KMS-11 (cell line): ENCODE measurements at regions not wholly inside any gene's neighbourhood (a gene's known extent, or its start where the extent isn't known, plus 50 kb on each side); places are given as distances from the start of the nearest gene placed in this dataset.

Experiments used
- H2AFZ ChIP-seq: fragments of 200-600 bp; sonication (generic); 2 replicates; pipeline ENCODE4 v1.6.1; 2016; ENCODE audit warnings: antibody characterized with exemption, mixed run types, low read depth
- H3K27ac ChIP-seq: fragments of 200-600 bp; sonication (generic); 2 replicates; pipeline ENCODE4 v1.6.1; 2016; ENCODE audit warnings: mild to moderate bottlenecking, mixed run types
- H3K27me3 ChIP-seq: fragments of 200-600 bp; sonication (generic); 2 replicates; pipeline ENCODE4 v1.6.1; 2017; ENCODE audit warnings: mild to moderate bottlenecking, low read depth, mixed run types, moderate library complexity; ENCODE audit not compliant: insufficient read depth
- H3K36me3 ChIP-seq: fragments of 200-600 bp; sonication (generic); 2 replicates; pipeline ENCODE4 v1.6.1; 2017; ENCODE audit warnings: mild to moderate bottlenecking, mixed run types; ENCODE audit not compliant: insufficient read depth
- H3K4me1 ChIP-seq: fragments of 200-600 bp; sonication (generic); 2 replicates; pipeline ENCODE4 v1.6.1; 2016; ENCODE audit warnings: mild to moderate bottlenecking, low read depth, mixed run types; ENCODE audit not compliant: poor library complexity, severe bottlenecking
- H3K4me2 ChIP-seq: fragments of 200-600 bp; sonication (generic); 2 replicates; pipeline ENCODE4 v1.7.0; 2016; ENCODE audit warnings: mild to moderate bottlenecking, mixed run types
- H3K4me3 ChIP-seq: fragments of 200-600 bp; sonication (generic); IDR thresholded peaks from 2 replicates; pipeline ENCODE4 v1.6.1; 2017; ENCODE audit warnings: low read depth, low read length, mixed read lengths; ENCODE audit not compliant: insufficient read depth
- H3K79me2 ChIP-seq: fragments of 200-600 bp; sonication (generic); 2 replicates; pipeline ENCODE4 v1.6.1; 2016; ENCODE audit warnings: low read depth, mixed run types; ENCODE audit not compliant: insufficient read depth
- H3K9ac ChIP-seq: fragments of 200-600 bp; sonication (generic); 2 replicates; pipeline ENCODE4 v1.6.1; 2016; ENCODE audit warnings: mild to moderate bottlenecking, mixed run types
- H4K20me1 ChIP-seq: fragments of 200-600 bp; sonication (generic); 2 replicates; pipeline ENCODE4 v1.6.1; 2016; ENCODE audit warnings: mild to moderate bottlenecking, mixed run types; ENCODE audit not compliant: insufficient read depth
- TF ChIP-seq, protein P1 (sequence below): fragments of 200-600 bp; sonication (generic); conservative IDR thresholded peaks from 2 replicates; pipeline ENCODE4 v1.6.1; 2017; ENCODE audit warnings: low read depth, mild to moderate bottlenecking, antibody characterized with exemption, low read length, moderate library complexity, mixed read lengths

DNA sequence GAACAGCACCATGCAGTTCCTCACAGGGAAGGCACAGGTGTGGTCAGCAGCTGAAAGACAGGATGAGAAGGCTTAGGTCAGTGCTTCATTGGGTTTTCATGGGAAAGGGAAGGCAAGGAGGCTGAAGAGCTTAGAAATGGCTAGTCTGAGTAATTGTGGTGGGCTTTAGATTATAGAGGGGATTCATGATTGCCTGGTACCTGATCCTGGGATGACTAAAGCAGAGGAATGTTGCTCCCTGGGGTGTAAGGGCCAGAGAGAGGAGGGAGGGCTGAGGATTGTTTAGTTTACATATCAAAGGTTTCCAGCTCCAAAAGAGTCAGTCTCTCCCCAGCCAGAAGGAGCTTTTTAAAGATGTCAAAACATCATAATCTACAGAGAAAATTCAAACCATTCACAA lies 396.3 kb upstream of the POM121L12 start:
- Histone ChIP-seq H3K9ac (no peak overlapping the region), H3K4me2 (no peak overlapping the region), H3K4me3 (no peak overlapping the region), H4K20me1 (no peaks in the 10 kb centered on the region), H3K27me3 (no peaks in the 10 kb centered on the region), H3K4me1 (no peaks in the 10 kb centered on the region), H3K79me2 (no peaks in the 10 kb centered on the region), H2AFZ (no peak overlapping the region), H3K27ac (no peak overlapping the region), H3K36me3 (no peaks in the 10 kb centered on the region)
- TF ChIP-seq, protein P1, sequence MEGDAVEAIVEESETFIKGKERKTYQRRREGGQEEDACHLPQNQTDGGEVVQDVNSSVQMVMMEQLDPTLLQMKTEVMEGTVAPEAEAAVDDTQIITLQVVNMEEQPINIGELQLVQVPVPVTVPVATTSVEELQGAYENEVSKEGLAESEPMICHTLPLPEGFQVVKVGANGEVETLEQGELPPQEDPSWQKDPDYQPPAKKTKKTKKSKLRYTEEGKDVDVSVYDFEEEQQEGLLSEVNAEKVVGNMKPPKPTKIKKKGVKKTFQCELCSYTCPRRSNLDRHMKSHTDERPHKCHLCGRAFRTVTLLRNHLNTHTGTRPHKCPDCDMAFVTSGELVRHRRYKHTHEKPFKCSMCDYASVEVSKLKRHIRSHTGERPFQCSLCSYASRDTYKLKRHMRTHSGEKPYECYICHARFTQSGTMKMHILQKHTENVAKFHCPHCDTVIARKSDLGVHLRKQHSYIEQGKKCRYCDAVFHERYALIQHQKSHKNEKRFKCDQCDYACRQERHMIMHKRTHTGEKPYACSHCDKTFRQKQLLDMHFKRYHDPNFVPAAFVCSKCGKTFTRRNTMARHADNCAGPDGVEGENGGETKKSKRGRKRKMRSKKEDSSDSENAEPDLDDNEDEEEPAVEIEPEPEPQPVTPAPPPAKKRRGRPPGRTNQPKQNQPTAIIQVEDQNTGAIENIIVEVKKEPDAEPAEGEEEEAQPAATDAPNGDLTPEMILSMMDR: no peak

DNA sequence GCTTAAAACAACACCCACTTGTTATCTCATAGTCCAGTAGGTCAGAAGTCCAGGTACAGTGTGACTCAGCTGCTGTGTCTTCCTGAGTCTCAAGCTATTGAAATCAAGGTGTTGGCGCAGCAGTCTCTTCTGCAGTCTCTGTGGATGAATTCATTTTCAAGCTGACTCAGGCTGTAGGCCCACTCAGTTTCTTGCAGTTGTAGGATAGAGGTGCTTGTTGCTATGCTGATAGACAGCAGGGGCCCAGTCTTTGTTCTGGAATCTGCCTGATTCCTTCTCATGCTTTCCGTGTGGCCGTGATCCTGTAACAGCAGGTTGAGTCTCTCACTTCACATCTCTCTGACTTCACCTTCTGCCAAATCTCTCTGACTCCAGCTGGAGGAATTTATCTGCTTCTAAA lies 400.4 kb upstream of the POM121L12 start:
- Histone ChIP-seq H3K36me3 (no peaks in the 10 kb centered on the region), H2AFZ (no peak overlapping the region), H3K9ac (no peak overlapping the region), H3K79me2 (no peaks in the 10 kb centered on the region), H3K27ac (no peak overlapping the region), H4K20me1 (no peaks in the 10 kb centered on the region), H3K4me2 (no peak overlapping the region), H3K4me3 (no peak overlapping the region), H3K4me1 (no peaks in the 10 kb centered on the region), H3K27me3 (no peaks in the 10 kb centered on the region)
- TF ChIP-seq, protein P1: no peak

DNA sequence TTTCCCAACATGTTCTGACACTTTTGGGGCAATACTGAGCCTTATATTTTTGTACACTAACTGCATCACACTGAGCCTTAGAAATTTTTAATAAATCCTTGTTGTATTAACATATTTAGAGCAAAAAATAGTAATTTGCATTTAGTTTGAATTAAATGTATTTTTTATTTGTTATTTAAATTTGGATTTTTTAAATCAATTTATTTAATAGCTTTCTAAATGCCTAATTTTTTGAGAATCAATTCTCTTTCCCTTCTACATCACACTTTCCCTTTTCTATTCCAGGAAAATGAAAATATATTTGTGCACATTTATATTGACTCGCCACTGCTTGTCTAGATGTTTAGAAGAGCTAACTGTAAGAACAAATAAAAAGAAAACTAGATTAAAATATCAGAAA lies 414.6 kb upstream of the POM121L12 start:
- no peaks in the 10 kb centered on the region for H3K79me2 ChIP-seq
- H3K4me3 ChIP-seq: no peak overlapping the region
- TF ChIP-seq, protein P1: no peak
- H3K4me1 ChIP-seq: no peaks in the 10 kb centered on the region
- no peak overlapping the region for H3K9ac ChIP-seq
- H2AFZ ChIP-seq: no peak overlapping the region
- H3K27ac ChIP-seq: no peak overlapping the region
- H4K20me1 ChIP-seq: no peaks in the 10 kb centered on the region
- H3K4me2 ChIP-seq: no peak overlapping the region
- H3K36me3 ChIP-seq: no peaks in the 10 kb centered on the region
- no peaks in the 10 kb centered on the region for H3K27me3 ChIP-seq

DNA sequence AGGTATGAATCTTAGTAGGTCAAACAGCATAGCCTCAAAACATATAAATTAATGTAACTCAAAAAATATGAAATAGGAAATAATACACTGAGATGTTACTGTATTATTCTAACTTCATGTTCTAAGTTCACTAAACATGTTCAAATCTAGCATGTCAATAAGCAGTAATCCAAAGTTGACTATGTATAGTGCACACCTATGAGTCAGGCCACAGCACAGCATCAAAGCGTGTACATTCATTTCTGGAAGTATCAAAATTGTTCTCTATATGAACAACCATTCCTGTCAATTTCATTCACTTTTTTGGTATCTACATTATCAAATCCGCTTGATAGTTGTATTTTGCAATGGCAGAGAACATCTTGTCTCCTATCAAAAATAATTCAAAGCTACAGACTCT lies 418.9 kb upstream of the POM121L12 start:
- Histone ChIP-seq H3K4me2 (no peak overlapping the region), H3K9ac (no peak overlapping the region), H3K4me1 (no peaks in the 10 kb centered on the region), H3K36me3 (no peaks in the 10 kb centered on the region), H4K20me1 (no peaks in the 10 kb centered on the region), H2AFZ (no peak overlapping the region), H3K27me3 (no peaks in the 10 kb centered on the region), H3K79me2 (no peaks in the 10 kb centered on the region), H3K4me3 (no peak overlapping the region), H3K27ac (no peak overlapping the region)
- TF ChIP-seq, protein P1: no peak
